ENCODE measurements at regions not wholly inside any gene's neighbourhood (a gene's known extent, or its start where the extent isn't known, plus 50 kb on each side); places are given as distances from the start of the nearest gene placed in this dataset.
"Not testable (repeated sequence)": the region's sequence is repeated elsewhere in the genome, so short reads cannot be mapped to it uniquely, and the experiment has no call there.

GRCh38 chr9:110131499-110131898 lies 76.5 kb downstream of the C9orf152 start:
- Histone ChIP-seq H3K4me1 (ENCODE audit: control insufficient read depth, insufficient read depth, low read length) (peaks cover 6% of the 10 kb centered on the region), H3K36me3 (ENCODE audit: control insufficient read depth, insufficient read depth, low read length) (no peaks in the 10 kb centered on the region), H3K27me3 (ENCODE audit: control insufficient read depth, insufficient read depth, low read length) (no peaks in the 10 kb centered on the region), H3K9me3 (ENCODE audit: control insufficient read depth, low read length) (no peaks in the 10 kb centered on the region), H3K4me3 (ENCODE audit: low read length) (no peak overlapping the region), H3K9ac (ENCODE audit: low read length) (no peak overlapping the region)

- not testable (repeated sequence) for H3K9me3 ChIP-seq (ENCODE audit: control insufficient read depth, low read length); H3K4me3 ChIP-seq (ENCODE audit: low read length); H3K4me1 ChIP-seq (ENCODE audit: control insufficient read depth, insufficient read depth, low read length); H3K36me3 ChIP-seq (ENCODE audit: control insufficient read depth, insufficient read depth, low read length); H3K9ac ChIP-seq (ENCODE audit: low read length); H3K27me3 ChIP-seq (ENCODE audit: control insufficient read depth, insufficient read depth, low read length)
Measured at GRCh38 chr9:110132531-110132930, 75.4 kb downstream of the C9orf152 start.

DNA sequence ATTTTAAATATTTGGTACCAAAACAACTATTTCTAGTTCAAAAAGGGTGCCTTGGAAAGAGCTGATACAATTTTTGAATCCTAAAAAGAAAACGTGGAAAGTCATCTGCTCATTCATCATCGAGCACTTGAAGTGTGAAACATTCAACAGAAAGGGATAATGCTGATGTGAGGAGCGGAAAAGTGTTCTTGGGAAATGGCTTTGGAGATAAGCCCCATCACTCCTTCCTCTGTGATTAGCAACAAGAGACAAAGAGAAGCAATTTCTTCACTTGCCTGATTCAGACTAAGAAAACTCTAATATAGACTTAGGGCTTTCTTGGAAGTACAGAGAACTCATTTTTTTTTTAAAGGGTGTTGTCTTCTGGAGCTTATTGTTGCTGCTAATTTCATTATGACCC lies 74.9 kb downstream of the C9orf152 start:
- H3K27me3 ChIP-seq (ENCODE audit: control insufficient read depth, insufficient read depth, low read length): no peaks in the 10 kb centered on the region
- no peaks in the 10 kb centered on the region for H3K9me3 ChIP-seq (ENCODE audit: control insufficient read depth, low read length)
- no peaks in the 10 kb centered on the region for H3K36me3 ChIP-seq (ENCODE audit: control insufficient read depth, insufficient read depth, low read length)
- peaks cover 6% of the 10 kb centered on the region for H3K4me1 ChIP-seq (ENCODE audit: control insufficient read depth, insufficient read depth, low read length)
- no peak overlapping the region for H3K4me3 ChIP-seq (ENCODE audit: low read length)
- no peak overlapping the region for H3K9ac ChIP-seq (ENCODE audit: low read length)

GRCh38 chr9:110133608-110134210 lies 74.2 kb downstream of the C9orf152 start:
- Histone ChIP-seq H3K9ac (ENCODE audit: low read length) (no peak overlapping the region), H3K4me1 (ENCODE audit: control insufficient read depth, insufficient read depth, low read length) (peaks cover 3% of the 10 kb centered on the region), H3K36me3 (ENCODE audit: control insufficient read depth, insufficient read depth, low read length) (no peaks in the 10 kb centered on the region), H3K9me3 (ENCODE audit: control insufficient read depth, low read length) (no peaks in the 10 kb centered on the region), H3K27me3 (ENCODE audit: control insufficient read depth, insufficient read depth, low read length) (no peaks in the 10 kb centered on the region), H3K4me3 (ENCODE audit: low read length) (no peak overlapping the region)

GRCh38 chr9:110135846-110136245 lies 72.1 kb downstream of the C9orf152 start:
- Histone ChIP-seq H3K4me3 (ENCODE audit: low read length) (no peak overlapping the region), H3K27me3 (ENCODE audit: control insufficient read depth, insufficient read depth, low read length) (no peaks in the 10 kb centered on the region), H3K9ac (ENCODE audit: low read length) (no peak overlapping the region), H3K9me3 (ENCODE audit: control insufficient read depth, low read length) (no peaks in the 10 kb centered on the region), H3K36me3 (ENCODE audit: control insufficient read depth, insufficient read depth, low read length) (no peaks in the 10 kb centered on the region), H3K4me1 (ENCODE audit: control insufficient read depth, insufficient read depth, low read length) (no peaks in the 10 kb centered on the region)

DNA sequence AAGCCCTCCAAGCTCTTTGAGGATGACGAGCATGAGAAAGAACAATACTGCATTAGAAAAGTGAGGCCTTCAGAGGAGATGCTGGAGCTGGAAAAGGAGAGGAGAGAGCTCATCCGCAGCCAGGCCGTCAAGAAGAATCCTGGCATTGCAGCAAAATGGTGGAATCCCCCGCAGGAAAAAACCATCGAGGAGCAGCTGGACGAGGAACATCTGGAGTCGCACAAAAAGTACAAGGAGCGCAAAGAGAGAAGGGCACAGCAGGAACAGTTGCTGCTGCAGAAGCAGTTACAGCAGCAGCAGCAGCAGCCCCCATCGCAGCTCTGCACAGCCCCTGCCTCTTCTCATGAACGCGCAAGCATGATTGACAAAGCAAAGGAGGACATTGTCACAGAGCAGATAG lies 71.2 kb downstream of the C9orf152 start:
- Histone ChIP-seq H3K27me3 (ENCODE audit: control insufficient read depth, insufficient read depth, low read length) (no peaks in the 10 kb centered on the region), H3K4me3 (ENCODE audit: low read length) (no peak overlapping the region), H3K9ac (ENCODE audit: low read length) (no peak overlapping the region), H3K4me1 (ENCODE audit: control insufficient read depth, insufficient read depth, low read length) (no peaks in the 10 kb centered on the region), H3K9me3 (ENCODE audit: control insufficient read depth, low read length) (no peaks in the 10 kb centered on the region), H3K36me3 (ENCODE audit: control insufficient read depth, insufficient read depth, low read length) (no peaks in the 10 kb centered on the region)

- no peaks in the 10 kb centered on the region for H3K36me3 ChIP-seq (ENCODE audit: control insufficient read depth, insufficient read depth, low read length)
- no peaks in the 10 kb centered on the region for H3K4me1 ChIP-seq (ENCODE audit: control insufficient read depth, insufficient read depth, low read length)
- H3K9ac ChIP-seq (ENCODE audit: low read length): no peak overlapping the region
- H3K4me3 ChIP-seq (ENCODE audit: low read length): no peak overlapping the region
- no peaks in the 10 kb centered on the region for H3K27me3 ChIP-seq (ENCODE audit: control insufficient read depth, insufficient read depth, low read length)
- no peaks in the 10 kb centered on the region for H3K9me3 ChIP-seq (ENCODE audit: control insufficient read depth, low read length)
Measured at GRCh38 chr9:110140276-110140675, 67.7 kb downstream of the C9orf152 start.

- H3K9ac ChIP-seq (ENCODE audit: low read length): no peak overlapping the region
- H3K27me3 ChIP-seq (ENCODE audit: control insufficient read depth, insufficient read depth, low read length): no peaks in the 10 kb centered on the region
- no peaks in the 10 kb centered on the region for H3K4me1 ChIP-seq (ENCODE audit: control insufficient read depth, insufficient read depth, low read length)
- no peaks in the 10 kb centered on the region for H3K36me3 ChIP-seq (ENCODE audit: control insufficient read depth, insufficient read depth, low read length)
- H3K9me3 ChIP-seq (ENCODE audit: control insufficient read depth, low read length): no peaks in the 10 kb centered on the region
- no peak overlapping the region for H3K4me3 ChIP-seq (ENCODE audit: low read length)
Measured at GRCh38 chr9:110141227-110141793, 66.6 kb downstream of the C9orf152 start.

- Histone ChIP-seq H3K27me3 (ENCODE audit: control insufficient read depth, insufficient read depth, low read length) (no peaks in the 10 kb centered on the region), H3K9me3 (ENCODE audit: control insufficient read depth, low read length) (no peaks in the 10 kb centered on the region)
Measured at GRCh38 chr9:110142253-110142652, 65.7 kb downstream of the C9orf152 start.

DNA sequence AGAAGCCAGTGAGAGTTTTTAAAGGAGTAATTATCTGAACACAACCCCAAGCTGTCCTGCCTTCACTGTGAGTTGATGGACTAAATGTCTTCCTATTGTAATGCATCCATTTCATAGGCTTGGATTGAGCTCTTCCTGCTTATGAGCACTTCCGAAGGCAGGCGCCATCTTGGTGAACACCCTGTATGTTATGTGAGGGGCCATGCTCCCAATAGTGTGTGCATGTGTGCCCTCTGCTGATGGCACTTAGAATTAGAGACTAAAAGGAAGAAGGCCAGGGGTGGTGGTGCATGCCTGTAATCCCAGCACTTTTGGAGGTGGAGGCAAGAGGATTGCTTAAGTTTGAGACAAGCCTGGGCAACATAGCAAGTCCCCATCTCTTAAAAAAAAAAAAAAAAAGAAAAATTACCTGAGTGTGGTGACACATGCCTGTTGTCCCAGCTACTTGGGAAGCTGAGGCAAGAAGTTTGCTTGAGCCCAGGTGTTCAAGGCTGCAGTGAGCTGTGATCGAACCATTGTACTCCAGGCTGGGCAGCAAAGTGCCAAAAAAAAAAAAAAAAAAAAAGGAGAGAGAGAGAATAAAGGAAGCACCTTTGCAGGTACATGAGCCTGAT lies 65.0 kb downstream of the C9orf152 start:
- H3K9ac ChIP-seq (ENCODE audit: low read length): no peak overlapping the region
- no peaks in the 10 kb centered on the region for H3K4me1 ChIP-seq (ENCODE audit: control insufficient read depth, insufficient read depth, low read length)
- no peaks in the 10 kb centered on the region for H3K36me3 ChIP-seq (ENCODE audit: control insufficient read depth, insufficient read depth, low read length)
- no peaks in the 10 kb centered on the region for H3K27me3 ChIP-seq (ENCODE audit: control insufficient read depth, insufficient read depth, low read length)
- no peaks in the 10 kb centered on the region for H3K9me3 ChIP-seq (ENCODE audit: control insufficient read depth, low read length)
- H3K4me3 ChIP-seq (ENCODE audit: low read length): no peak overlapping the region

More at GRCh38 chr9:110142253-110142652, 65.7 kb downstream of the C9orf152 start:
- Histone ChIP-seq H3K36me3 (ENCODE audit: control insufficient read depth, insufficient read depth, low read length) (no peaks in the 10 kb centered on the region), H3K4me3 (ENCODE audit: low read length) (no peak overlapping the region), H3K9ac (ENCODE audit: low read length) (no peak overlapping the region), H3K4me1 (ENCODE audit: control insufficient read depth, insufficient read depth, low read length) (no peaks in the 10 kb centered on the region)

GRCh38 chr9:110143485-110143884 lies 64.5 kb downstream of the C9orf152 start:
- H3K4me1 ChIP-seq (ENCODE audit: control insufficient read depth, insufficient read depth, low read length): no peaks in the 10 kb centered on the region
- H3K9me3 ChIP-seq (ENCODE audit: control insufficient read depth, low read length): no peaks in the 10 kb centered on the region
- H3K27me3 ChIP-seq (ENCODE audit: control insufficient read depth, insufficient read depth, low read length): no peaks in the 10 kb centered on the region
- no peak overlapping the region for H3K4me3 ChIP-seq (ENCODE audit: low read length)
- no peak overlapping the region for H3K9ac ChIP-seq (ENCODE audit: low read length)
- H3K36me3 ChIP-seq (ENCODE audit: control insufficient read depth, insufficient read depth, low read length): no peaks in the 10 kb centered on the region

- Histone ChIP-seq H3K4me1 (ENCODE audit: control insufficient read depth, insufficient read depth, low read length) (no peaks in the 10 kb centered on the region), H3K4me3 (ENCODE audit: low read length) (no peak overlapping the region), H3K36me3 (ENCODE audit: control insufficient read depth, insufficient read depth, low read length) (no peaks in the 10 kb centered on the region), H3K9me3 (ENCODE audit: control insufficient read depth, low read length) (no peaks in the 10 kb centered on the region), H3K27me3 (ENCODE audit: control insufficient read depth, insufficient read depth, low read length) (no peaks in the 10 kb centered on the region), H3K9ac (ENCODE audit: low read length) (no peak overlapping the region)
Measured at GRCh38 chr9:110143950-110144545, 63.9 kb downstream of the C9orf152 start.
